Astrocyte of the hippocampus (primary cell): ENCODE measurements at regions not wholly inside any gene's neighbourhood (a gene's known extent, or its start where the extent isn't known, plus 50 kb on each side); places are given as distances from the start of the nearest gene placed in this dataset.
"Not testable (repeated sequence)": the region's sequence is repeated elsewhere in the genome, so short reads cannot be mapped to it uniquely, and the experiment has no call there.

Experiments
- DNase-seq: peaks from one replicate; pipeline ENCODE4 v3.0.0; 2011; ENCODE audit warnings: low read depth, low spot score

DNA sequence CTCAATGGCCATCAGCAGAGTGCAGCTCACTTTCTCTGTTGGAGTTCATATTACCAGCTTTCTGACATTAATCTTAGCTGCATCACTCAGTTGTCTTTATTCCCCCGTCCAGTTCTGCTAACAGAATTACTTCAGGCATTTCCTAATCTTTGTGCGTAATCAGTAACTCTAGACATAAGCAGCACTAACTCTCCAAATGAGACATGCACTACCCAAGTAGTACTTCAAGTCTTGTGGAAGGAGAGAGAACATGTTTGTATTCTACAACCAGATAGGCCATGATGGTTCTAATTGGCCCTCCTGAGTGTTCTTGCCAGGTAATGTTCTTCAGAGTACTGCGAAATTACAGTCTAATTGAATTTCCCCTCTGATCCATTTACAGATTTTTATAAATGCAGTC, 448.5 kb upstream of the RPS6KA3 start:
- DNase-seq = no peak

DNA sequence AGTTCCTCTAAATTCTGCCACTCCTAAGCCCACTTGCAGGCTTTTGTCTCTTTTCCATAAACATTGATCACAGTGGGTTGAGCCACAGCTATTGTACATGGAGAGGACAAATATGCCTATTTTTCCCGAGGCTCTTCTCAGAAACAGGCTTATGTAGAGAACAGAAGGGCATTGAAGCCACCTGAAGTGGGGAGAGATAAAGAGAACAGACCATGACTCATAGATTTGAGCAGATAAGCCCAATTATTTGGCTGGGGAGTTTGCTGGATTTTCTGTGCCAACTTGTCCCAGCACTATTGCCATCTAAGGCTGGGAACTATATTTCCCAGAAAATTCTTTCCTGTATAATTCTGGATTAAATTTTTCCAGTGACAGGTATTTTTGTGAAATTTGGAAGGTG, 446.1 kb upstream of the RPS6KA3 start:
- DNase-seq = peak; percentile 46

- no peak for DNase-seq
These were observed 444.7 kb upstream of the RPS6KA3 start for GRCh38 chrX:20711366-20711765.

DNA sequence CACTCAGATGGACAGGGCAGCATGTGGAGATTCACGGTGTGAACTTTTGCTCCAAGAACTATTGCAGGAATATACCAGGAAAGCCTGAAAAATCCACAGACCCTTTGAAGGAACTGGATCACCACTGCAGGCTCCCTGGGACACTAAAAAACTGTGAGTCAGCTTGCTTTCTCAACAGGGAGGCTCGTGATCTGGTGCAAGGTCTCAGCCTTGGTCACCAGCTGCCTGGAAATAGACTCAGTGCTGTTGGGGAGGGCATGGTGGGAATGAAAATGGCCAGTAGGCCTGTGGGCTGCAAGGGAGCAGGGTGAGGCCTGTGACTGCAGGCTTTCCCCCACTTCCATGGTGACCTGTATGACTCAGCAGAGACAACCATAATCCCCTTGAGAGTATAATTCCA, 426.4 kb upstream of the RPS6KA3 start:
- no peak for DNase-seq

DNA sequence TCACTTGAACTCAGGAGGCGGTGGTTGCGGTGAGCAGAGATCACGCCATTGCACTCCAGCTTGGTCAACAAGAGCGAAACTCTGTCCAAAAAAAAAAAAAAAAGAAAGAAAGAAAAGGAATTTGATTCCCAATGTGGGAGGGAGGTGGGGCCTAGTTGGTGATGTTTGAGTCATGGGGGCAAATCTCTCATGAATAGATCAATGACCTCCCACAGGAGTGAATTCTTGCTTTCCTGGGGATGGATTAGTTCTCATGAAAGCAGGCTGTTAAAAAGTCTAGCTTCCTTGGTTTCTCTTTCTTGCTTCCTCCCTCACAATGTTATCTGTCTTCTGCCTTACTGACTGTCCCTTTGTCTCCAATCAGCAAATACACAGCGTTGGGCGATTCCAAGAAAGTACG, 419.5 kb upstream of the RPS6KA3 start:
- DNase-seq = no peak

- DNase-seq = no peak
These were observed 418.9 kb upstream of the RPS6KA3 start for GRCh38 chrX:20685652-20686051.

GRCh38 chrX:20681683-20682082, 415.0 kb upstream of the RPS6KA3 start:
- no peak for DNase-seq

GRCh38 chrX:20680998-20681397, 414.3 kb upstream of the RPS6KA3 start:
- no peak for DNase-seq

GRCh38 chrX:20672476-20672875, 405.8 kb upstream of the RPS6KA3 start:
- no peak for DNase-seq

DNA sequence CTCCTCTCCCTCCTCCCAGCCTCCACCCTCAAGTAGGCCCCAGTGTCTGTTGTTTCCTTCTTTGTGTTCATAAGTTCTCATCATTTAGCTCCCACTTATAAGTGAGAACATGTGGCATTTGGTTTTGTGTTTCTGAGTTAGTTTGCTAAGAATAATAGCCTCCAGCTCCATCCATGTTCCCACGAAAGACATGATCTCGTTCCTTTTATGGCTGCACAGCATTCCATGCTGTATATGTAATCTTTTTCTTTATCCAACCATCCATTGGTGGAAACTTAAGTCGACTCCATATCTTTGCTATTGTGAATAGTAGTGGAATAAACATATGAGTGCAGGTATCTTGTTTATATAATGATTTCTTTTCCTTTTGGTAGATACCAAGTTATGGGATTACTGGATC, 405.0 kb upstream of the RPS6KA3 start:
- DNase-seq = not testable (repeated sequence)

- DNase-seq = no peak
These were observed 403.9 kb upstream of the RPS6KA3 start for GRCh38 chrX:20670611-20671010.

DNA sequence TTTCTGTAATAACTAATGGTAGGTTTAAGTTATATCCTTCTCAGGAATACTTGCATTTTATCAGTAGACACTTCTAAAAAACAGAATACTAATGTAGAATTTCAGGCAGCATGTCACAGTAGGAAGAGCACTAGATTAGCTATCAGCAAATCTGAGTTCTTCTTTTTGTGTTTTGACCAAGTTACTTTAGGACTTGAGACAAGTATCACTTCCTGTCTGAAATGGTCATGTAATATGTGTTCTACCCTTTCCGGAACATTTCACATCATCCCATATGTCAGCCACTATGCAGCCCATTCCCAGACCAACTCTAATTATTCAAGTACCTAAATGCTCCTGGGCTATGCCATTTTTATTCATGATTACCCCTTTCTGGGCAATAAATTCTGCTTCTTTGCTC, 401.8 kb upstream of the RPS6KA3 start:
- no peak for DNase-seq

GRCh38 chrX:20666331-20666730, 399.6 kb upstream of the RPS6KA3 start:
- DNase-seq = no peak

DNA sequence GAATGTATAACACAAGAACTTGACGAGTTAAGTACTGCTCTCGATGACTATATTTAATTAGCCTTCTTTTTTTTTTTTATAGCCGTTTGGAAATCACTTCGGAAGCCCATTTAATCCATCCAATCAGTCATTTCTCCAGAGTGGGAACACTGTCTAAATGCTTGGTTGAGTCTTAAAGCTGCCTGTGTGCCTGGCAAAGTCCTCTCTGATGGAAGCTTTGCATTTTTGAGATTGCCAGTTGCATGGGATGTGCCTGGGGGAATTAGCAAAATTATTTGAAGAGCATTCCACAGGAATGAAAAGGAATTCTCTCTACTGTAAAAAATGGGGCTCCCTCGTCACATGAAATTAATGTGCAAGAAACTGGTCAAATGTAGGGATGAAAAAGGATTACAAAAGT, 398.8 kb upstream of the RPS6KA3 start:
- DNase-seq = no peak

DNA sequence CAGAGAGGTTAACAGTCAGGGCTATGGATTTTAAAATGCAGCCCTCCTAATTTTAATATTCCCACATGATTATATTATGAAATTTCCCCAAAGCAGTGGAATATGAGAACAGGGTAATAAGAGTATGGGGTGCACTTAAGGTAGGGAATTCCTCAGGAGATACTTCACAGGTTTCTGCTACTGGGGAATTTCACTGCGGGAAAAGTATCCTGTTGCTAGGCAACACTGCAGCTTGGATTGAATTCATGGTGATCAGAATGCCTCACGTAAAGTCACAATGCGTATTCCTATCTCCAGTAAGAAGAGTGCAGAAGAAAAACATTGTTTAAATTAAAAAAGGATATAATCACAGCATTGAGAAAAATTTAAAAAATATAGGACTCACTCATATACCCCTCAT, 398.1 kb upstream of the RPS6KA3 start:
- DNase-seq = peak; percentile 31

DNA sequence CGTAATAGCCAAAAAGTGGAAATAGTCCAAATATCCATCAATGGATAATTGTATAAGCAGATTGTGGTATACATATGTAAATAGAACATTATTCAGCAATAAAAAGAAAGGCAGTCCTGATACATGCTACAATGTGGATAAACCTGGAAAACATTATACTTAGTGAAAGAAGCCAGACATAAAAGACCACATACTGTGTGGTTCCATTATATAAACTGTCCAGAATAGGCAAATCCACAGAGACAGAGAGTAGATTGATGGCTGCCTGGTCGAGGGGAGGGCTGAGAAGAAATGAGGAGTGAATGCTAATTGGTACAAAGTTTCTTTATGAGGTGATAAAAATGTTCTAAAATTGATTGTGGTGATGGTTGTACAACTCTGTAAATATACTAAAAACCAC, 397.4 kb upstream of the RPS6KA3 start:
- DNase-seq = no peak

DNA sequence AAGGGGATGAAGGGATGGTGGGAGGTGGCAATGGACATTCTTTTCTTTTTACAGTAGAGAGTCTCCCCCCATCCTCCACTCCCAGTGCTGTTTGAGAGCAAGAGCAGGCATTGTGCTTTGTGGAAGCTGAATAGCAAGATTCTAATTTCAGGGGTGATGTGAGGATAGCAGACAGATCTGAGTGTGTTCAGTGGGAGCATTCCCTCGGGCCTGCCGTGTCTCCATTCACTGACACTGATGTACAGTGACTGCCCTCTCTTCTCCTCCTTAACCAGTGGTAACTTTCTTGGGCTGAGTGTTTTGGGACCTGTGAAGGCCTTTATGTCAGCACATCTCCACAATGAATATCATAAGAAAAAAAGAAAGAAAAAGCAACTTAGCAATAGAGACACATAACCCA, 396.6 kb upstream of the RPS6KA3 start:
- no peak for DNase-seq

DNA sequence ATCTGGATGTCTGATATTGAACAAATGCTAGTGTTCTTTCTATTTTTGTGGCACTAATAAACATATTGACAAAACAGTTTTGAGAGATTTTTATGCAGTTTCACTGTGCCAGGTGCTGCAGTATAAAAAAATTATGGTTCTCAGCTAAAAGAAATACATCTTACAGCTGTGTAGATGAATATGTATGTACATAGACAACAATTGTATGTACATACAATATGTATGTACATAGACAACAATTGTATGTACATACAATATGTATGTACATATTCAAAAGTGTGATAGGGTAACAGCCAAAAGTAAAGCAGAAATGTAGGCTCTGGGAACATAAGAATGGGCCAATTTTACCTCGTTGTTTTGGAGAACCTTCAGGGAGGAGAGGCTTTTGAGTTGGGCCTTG, 390.0 kb upstream of the RPS6KA3 start:
- DNase-seq = no peak

DNA sequence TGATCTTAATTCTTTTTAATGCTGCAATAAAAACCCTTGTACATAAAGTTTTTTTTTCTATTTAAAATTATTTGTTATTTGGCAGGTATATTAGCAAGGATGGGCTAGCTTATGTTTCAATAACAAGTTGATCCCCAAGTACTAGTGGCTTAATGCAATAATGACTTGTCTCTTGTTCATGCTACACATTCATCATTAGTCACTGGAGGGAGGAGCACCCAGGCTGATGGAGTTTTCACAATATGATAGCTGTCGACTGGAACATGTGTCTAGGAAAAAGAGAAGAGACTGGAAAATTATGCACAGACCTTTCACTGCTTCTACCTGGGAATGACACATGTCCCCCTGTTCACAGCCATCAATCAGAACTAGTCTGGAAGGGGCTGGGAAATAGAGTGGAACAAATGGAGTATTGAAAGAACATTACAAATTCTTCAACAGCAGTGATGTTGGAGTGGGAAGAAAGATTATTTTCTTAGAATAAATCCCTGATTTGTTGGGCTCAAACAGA, 387.9 kb upstream of the RPS6KA3 start:
- no peak for DNase-seq

DNA sequence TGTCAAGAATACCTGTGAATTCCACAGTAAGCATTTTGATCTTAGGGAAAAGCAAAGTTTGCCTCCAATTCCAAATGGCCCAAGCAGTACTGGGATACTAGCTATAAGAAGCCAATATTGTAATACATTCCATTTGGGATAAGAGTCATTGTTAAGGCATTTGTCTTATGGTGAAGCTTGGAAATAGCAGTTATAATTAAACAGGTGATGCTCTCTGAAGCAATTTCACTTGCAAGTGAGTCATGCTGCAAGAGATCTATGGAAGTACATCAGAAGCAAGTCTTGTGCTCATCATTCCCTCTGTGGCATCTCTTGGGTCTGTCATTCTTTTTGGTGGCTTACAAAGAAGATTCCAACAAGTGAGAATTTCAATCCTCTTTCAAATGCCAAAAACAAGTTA, 386.4 kb upstream of the RPS6KA3 start:
- DNase-seq = no peak

DNA sequence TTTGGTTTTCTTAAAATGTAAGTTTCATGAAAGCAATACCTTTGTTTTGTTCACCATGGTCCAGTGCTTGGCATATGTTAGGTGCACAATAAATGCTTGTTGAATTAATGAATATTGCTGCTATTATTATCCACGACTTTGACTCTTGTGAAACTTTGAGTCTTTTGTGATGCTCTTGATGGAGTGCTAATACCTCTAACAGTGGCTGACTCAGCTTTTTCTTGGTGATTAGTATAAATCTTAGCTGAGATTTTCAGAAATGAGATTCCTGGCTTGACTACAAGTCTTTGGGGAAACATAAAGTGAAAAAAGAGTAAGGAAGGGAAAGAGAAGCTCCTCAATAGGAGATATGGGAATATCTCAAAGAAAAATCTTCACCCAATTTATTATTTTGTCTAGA, 375.2 kb upstream of the RPS6KA3 start:
- no peak for DNase-seq

- DNase-seq = no peak
These were observed 372.4 kb upstream of the RPS6KA3 start for GRCh38 chrX:20639115-20639514.

- DNase-seq = no peak
These were observed 370.6 kb upstream of the RPS6KA3 start for GRCh38 chrX:20637351-20637750.

GRCh38 chrX:20633451-20633850, 366.7 kb upstream of the RPS6KA3 start:
- DNase-seq = peak; percentile 12

DNA sequence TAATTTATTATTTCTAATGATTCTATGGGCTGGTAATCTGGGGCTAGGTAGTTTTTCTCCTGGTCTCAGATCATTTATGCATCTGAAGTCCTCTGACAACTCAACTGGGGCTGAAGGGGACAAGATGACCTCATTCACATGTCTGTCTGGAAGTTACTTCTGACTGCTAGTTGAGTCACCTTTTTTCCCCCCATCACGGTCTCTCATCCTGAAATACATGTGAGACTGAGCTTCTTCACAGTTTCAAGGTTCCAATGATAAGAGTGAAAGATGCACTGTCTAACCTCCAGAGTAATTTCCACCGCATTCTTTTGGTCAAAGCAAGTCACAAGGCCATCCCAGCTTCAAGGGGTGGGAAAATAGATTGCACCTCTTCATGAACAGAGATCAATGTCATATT, 356.7 kb upstream of the RPS6KA3 start:
- DNase-seq = no peak
